LNCAP (cell line): ENCODE measurements at regions not wholly inside any gene's neighbourhood (a gene's known extent, or its start where the extent isn't known, plus 50 kb on each side); places are given as distances from the start of the nearest gene placed in this dataset.

ENCODE experiments used
- CTCF ChIP-seq: fragments of 450-650 bp; IDR thresholded peaks from 2 replicates; pipeline ENCODE4 v1.5.1; 2017; ENCODE audit warnings: mild to moderate bottlenecking

DNA sequence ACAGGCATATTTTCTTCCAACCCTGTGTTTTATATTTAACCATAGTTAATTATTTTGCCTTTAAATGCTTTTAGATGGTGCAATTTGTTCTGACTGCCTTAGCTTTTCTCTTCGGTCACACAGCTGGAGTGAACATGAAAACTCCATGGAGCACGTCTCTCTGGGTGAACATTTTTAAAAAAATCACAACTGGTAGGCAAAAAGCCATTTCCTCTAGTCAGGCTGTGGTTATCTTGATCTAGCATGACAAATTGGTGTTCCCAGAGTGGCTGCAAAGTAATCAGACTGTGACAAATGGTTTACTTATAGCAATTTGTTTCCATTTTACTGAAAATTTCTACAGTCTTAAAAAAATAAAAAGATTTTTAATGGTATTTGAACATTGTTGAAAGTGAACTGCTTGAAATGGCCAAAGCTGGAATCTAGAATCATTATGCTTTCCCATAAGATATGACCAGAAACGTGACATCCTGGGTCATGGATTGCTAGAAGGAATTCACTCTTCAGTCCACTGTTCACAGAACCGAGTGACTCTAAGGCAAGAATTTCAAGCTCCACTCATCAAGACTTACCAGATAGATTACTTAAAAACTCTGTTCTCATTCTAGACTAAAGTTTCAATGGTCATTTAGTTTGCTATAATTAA is 703.6 kb downstream of the CPS1 start:
- TF ChIP-seq CTCF, result no peak

- TF ChIP-seq CTCF, result no peak
These were observed 713.9 kb downstream of the CPS1 start for GRCh38 chr2:211270257-211270656.

DNA sequence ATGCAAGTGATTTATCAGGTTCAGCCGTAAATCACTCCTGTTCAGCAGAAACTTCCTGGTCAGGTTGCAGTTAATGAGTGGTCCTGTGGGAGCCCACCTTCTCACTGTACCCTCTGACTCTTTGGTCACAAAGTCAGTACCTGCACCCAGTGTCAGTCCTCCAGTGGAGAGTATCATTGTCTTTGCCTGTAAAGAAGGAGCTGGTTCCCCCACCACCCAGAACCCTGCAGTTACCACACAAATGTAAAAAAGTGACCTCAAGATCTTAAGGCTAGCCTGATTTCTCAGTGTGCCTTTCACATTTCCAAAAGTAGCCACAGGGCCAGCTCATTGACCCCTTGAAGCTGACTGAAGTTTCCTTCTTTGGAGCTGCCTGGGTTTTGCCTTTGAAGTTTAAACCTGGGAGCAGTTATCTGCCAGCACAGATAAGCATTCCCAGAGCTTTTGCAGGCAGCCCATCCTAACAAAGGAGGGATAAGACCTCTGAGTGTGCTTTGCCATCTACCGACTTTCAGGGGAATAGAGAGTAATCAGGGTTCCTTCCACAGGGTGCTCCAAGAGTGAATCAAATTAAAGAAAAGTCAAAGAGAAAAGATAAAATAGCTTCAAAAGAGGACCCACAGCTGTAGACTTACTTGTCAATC is 725.2 kb downstream of the CPS1 start:
- no peak for TF ChIP-seq CTCF

DNA sequence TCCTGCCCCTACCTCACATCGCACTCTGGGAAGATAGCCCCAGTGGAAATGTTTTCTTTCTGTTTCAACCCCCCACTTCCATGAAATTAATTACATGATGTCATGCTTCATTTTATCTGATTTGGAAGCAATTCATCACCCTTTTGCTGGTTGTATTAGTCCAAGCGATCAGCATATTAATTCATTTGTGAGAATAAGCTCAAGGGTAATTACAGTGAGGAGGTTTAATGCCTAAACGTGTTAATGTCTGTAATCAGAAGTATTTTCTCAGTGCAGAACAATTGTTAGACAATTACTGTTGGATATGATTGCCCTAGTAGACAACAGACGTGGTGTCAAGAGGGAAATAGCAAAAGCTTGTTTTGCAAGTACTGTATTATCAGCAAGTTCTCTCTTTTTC is 746.3 kb downstream of the CPS1 start:
- no peak for TF ChIP-seq CTCF

GRCh38 chr2:211306929-211307328 is 750.5 kb downstream of the CPS1 start:
- no peak for TF ChIP-seq CTCF
